SHP77 (cell line): ENCODE measurements at regions not wholly inside any gene's neighbourhood (a gene's known extent, or its start where the extent isn't known, plus 50 kb on each side); places are given as distances from the start of the nearest gene placed in this dataset.
A peak's percentile ranks its signal among the peaks of the same experiment; 100 is the strongest.
"Not testable (repeated sequence)": the region's sequence is repeated elsewhere in the genome, so short reads cannot be mapped to it uniquely, and the experiment has no call there.

Experiments used
- DNase-seq, 2 experiments: peaks; one replicate each; lab custom pipeline; 2025; lab: John Stamatoyannopoulos, UW

GRCh38 chr2:378364-378763 lies 90.5 kb upstream of the ALKAL2 start:
- DNase-seq = no peak

- no peak for DNase-seq
Observed at GRCh38 chr2:377414-377813, 89.5 kb upstream of the ALKAL2 start.

- DNase-seq = no peak
Observed at GRCh38 chr2:375956-376307, 88.0 kb upstream of the ALKAL2 start.

GRCh38 chr2:375270-375955 lies 87.5 kb upstream of the ALKAL2 start:
- no peak for DNase-seq

GRCh38 chr2:368386-368785 lies 80.5 kb upstream of the ALKAL2 start:
- no peak for DNase-seq

- no peak for DNase-seq
Observed at GRCh38 chr2:367246-367645, 79.4 kb upstream of the ALKAL2 start.

GRCh38 chr2:366706-367105 lies 78.8 kb upstream of the ALKAL2 start:
- DNase-seq = no peak

- no peak for DNase-seq
Observed at GRCh38 chr2:365367-366275, 77.7 kb upstream of the ALKAL2 start.

- DNase-seq = no peak
Observed at GRCh38 chr2:363824-364470, 76.1 kb upstream of the ALKAL2 start.

GRCh38 chr2:362924-363323 lies 75.0 kb upstream of the ALKAL2 start:
- no peak for DNase-seq

- DNase-seq = no peak
Observed at GRCh38 chr2:360124-360523, 72.2 kb upstream of the ALKAL2 start.

GRCh38 chr2:359047-359446 lies 71.2 kb upstream of the ALKAL2 start:
- DNase-seq = no peak

GRCh38 chr2:357811-358210 lies 69.9 kb upstream of the ALKAL2 start:
- DNase-seq = no peak

GRCh38 chr2:356304-356703 lies 68.4 kb upstream of the ALKAL2 start:
- DNase-seq = not testable (repeated sequence)

GRCh38 chr2:355773-356172 lies 67.9 kb upstream of the ALKAL2 start:
- DNase-seq = no peak

- DNase-seq = no peak
Observed at GRCh38 chr2:352696-353095, 64.8 kb upstream of the ALKAL2 start.

GRCh38 chr2:349390-349789 lies 61.5 kb upstream of the ALKAL2 start:
- DNase-seq = no peak

GRCh38 chr2:348361-348916 lies 60.5 kb upstream of the ALKAL2 start:
- DNase-seq = no peak

GRCh38 chr2:344811-345210 lies 56.9 kb upstream of the ALKAL2 start:
- no peak for DNase-seq

- no peak for DNase-seq
Observed at GRCh38 chr2:343355-343754, 55.5 kb upstream of the ALKAL2 start.

GRCh38 chr2:341912-342311 lies 54.0 kb upstream of the ALKAL2 start:
- no peak for DNase-seq

GRCh38 chr2:341017-341542 lies 53.2 kb upstream of the ALKAL2 start:
- peak in 1 of 2 experiments; percentile 10 for DNase-seq
